ENCODE measurements at regions not wholly inside any gene's neighbourhood (a gene's known extent, or its start where the extent isn't known, plus 50 kb on each side); places are given as distances from the start of the nearest gene placed in this dataset.

- H2BK5ac ChIP-seq (ENCODE audit: low read depth, low read length, poor library complexity, severe bottlenecking), result no peak overlapping the region
Observed at GRCh38 chr20:11727708-11728107, 190.0 kb upstream of the BTBD3 start.

More at GRCh38 chr20:11727708-11728107, 190.0 kb upstream of the BTBD3 start:
- DNase-seq (no peak), ATAC-seq (ENCODE audit: low read depth) (no peak)
- Histone ChIP-seq H4K91ac (ENCODE audit: insufficient read depth, low read depth, low read length) (no peak overlapping the region), H4K20me1 (ENCODE audit: insufficient read depth, low read length) (no peaks in the 10 kb centered on the region), H3K27me3 (ENCODE audit: control insufficient read depth, insufficient read depth, low read length) (peaks cover 2% of the 10 kb centered on the region; the same call in 1 of the 2 replicates), H3K4me1 (ENCODE audit: control insufficient read depth, insufficient read depth, low read length) (no peaks in the 10 kb centered on the region), H2AFZ (replicated peaks; ENCODE audit: low read length, poor library complexity) (no peak overlapping the region), H3K4ac (ENCODE audit: low read depth, low read length) (no peak overlapping the region), H3K56ac (ENCODE audit: extremely low read depth, insufficient read depth, low read length) (no peak overlapping the region), H2BK120ac (ENCODE audit: low read depth, low read length) (no peak overlapping the region), H3K9ac (ENCODE audit: low read depth, low read length) (no peak overlapping the region), H2BK20ac (ENCODE audit: low read depth, low read length) (no peak overlapping the region), H3K14ac (replicated peaks; ENCODE audit: low read depth, low read length) (no peak overlapping the region), H3K4me2 (ENCODE audit: low read depth, low read length) (no peak overlapping the region), H4K5ac (ENCODE audit: low read depth, low read length) (no peak overlapping the region), H3K23ac (ENCODE audit: low read depth, low read length) (no peak overlapping the region), H3K4me3 (ENCODE audit: insufficient read depth, low read depth, low read length) (no peak overlapping the region), H3K9me1 (ENCODE audit: insufficient read depth, low read length) (no peaks in the 10 kb centered on the region), H2AK5ac (ENCODE audit: low read depth, low read length) (no peak overlapping the region), H3K27ac (ENCODE audit: insufficient read depth, low read length) (no peak overlapping the region), H3K79me1 (ENCODE audit: low read depth in 1 of 2, low read length in 2 of 2) (no peaks in the 10 kb centered on the region), H3K18ac (ENCODE audit: low read depth, low read length) (no peak overlapping the region), H3K9me3 (ENCODE audit: control insufficient read depth, insufficient read depth, low read length) (no peaks in the 10 kb centered on the region), H2BK15ac (ENCODE audit: low read depth, low read length) (no peak overlapping the region), H3K36me3 (ENCODE audit: control insufficient read depth, insufficient read depth, low read length) (no peaks in the 10 kb centered on the region), H2AK9ac (replicated peaks; ENCODE audit: low read depth, low read length, poor library complexity) (no peak overlapping the region), H4K8ac (ENCODE audit: low read depth in 2 of 2, low read length in 2 of 2) (no peak overlapping the region)
- CTCF ChIA-PET, result no interaction called here
- WGBS, 2 experiments (ENCODE audit: extremely low coverage in 2 of 2, insufficient read length in 1 of 2), result 60% methylated on average over 1 of the region's 1 CpG; no CpG with 5 or more reads in 1 of the 2 experiments
- dilution Hi-C loops (cut with HindIII; ENCODE audit: low sequenced_read_pairs, unreplicated experiment) (no loop called here), intact Hi-C loops (cut with micrococcal nuclease) (no loop called here), in situ Hi-C loops (cut with MboI; ENCODE audit: low sequenced_read_pairs) (no loop called here)
- BruUV-seq (replicated peaks), result no TSS peak
- POLR2A ChIA-PET (ENCODE audit: unreplicated experiment), result no interaction called here
- TF ChIP-seq BHLHE40 (IDR thresholded peaks at IDR 0.05; ENCODE audit: low read depth, low read length) (no peak), CHD1 (IDR thresholded peaks at IDR 0.05; ENCODE audit: low read depth, low read length) (no peak), MXI1 (IDR thresholded peaks at IDR 0.05; ENCODE audit: borderline replicate concordance, low read depth, low read length) (no peak), NFE2L2 (IDR thresholded peaks at IDR 0.05; ENCODE audit: low read depth, low read length) (no peak), POLR2A (IDR thresholded peaks at IDR 0.05; ENCODE audit: low read depth, low read length) (no peak)
